ENCODE measurements at regions not wholly inside any gene's neighbourhood (a gene's known extent, or its start where the extent isn't known, plus 50 kb on each side); places are given as distances from the start of the nearest gene placed in this dataset.

GRCh38 chr4:23194751-23195150 lies 502.0 kb downstream of the GBA3 start:
- Histone ChIP-seq H3K23ac (ENCODE audit: insufficient read length, low read depth, low read length) (no peak overlapping the region), H3K4me1 (ENCODE audit: insufficient read depth, low read length) (no peaks in the 10 kb centered on the region; the same call in 1 of the 2 replicates), H3K79me2 (ENCODE audit: insufficient read depth, low read length) (no peaks in the 10 kb centered on the region), H2BK12ac (ENCODE audit: insufficient read length, low read depth, low read length) (no peak overlapping the region), H2BK15ac (ENCODE audit: low read depth, low read length) (no peak overlapping the region), H3K79me1 (ENCODE audit: insufficient read depth, low read depth, low read length, poor library complexity, severe bottlenecking) (no peaks in the 10 kb centered on the region), H4K5ac (ENCODE audit: insufficient read length, low read depth, low read length) (no peak overlapping the region), H2BK5ac (ENCODE audit: insufficient read length, low read length) (no peak overlapping the region), H3T11ph (ENCODE audit: low read length) (no peak overlapping the region), H4K8ac (replicated peaks; ENCODE audit: insufficient read length, low read depth, low read length) (no peak overlapping the region), H2AK5ac (ENCODE audit: insufficient read length, low read length) (no peak overlapping the region), H3K4ac (ENCODE audit: low read depth, low read length) (no peak overlapping the region), H4K20me1 (ENCODE audit: control insufficient read depth, insufficient read depth, insufficient read length) (no peaks in the 10 kb centered on the region), H3K23me2 (ENCODE audit: insufficient read length, low read depth, low read length, poor library complexity, severe bottlenecking) (no peaks in the 10 kb centered on the region), H2BK120ac (ENCODE audit: low read depth, low read length, poor library complexity, severe bottlenecking) (no peak overlapping the region), H3K9ac (ENCODE audit: extremely low read depth, insufficient read length, low read length) (no peak overlapping the region), H3K18ac (ENCODE audit: insufficient read length, low read depth, low read length) (no peak overlapping the region), H4K91ac (ENCODE audit: insufficient read length, low read depth, low read length) (no peak overlapping the region), H2BK20ac (ENCODE audit: low read depth, low read length, poor library complexity, severe bottlenecking) (no peak overlapping the region), H2AFZ (ENCODE audit: low read length) (no peak overlapping the region), H3K56ac (ENCODE audit: insufficient read length, low read depth, low read length) (no peak overlapping the region), H3K9me3 (ENCODE audit: control insufficient read depth, low read depth, low read length) (no peaks in the 10 kb centered on the region), H3K4me2 (ENCODE audit: insufficient read depth, insufficient read length, low read length) (no peak overlapping the region), H3K27me3 (ENCODE audit: insufficient read depth, low read length) (no peaks in the 10 kb centered on the region), H3K27ac (ENCODE audit: insufficient read length, low read depth, low read length) (no peak overlapping the region), H3K14ac (ENCODE audit: insufficient read depth, low read length) (no peak overlapping the region)
- no peaks in the 10 kb centered on the region for H3K27me3 Mint-ChIP-seq (ENCODE audit: low read depth)
- H3K36me3 Mint-ChIP-seq (ENCODE audit: insufficient read depth in 1 of 3, low read depth in 3 of 3) = peaks cover 0 to 4% (median 1%) of the 10 kb centered on the region in 3 experiments; a peak in 1 of 7 replicates
- no peak for DNase-seq
- H3K4me1 Mint-ChIP-seq = peaks cover 31% of the 10 kb centered on the region in 2 experiments
- peaks cover 0 to 2% of the 10 kb centered on the region in 2 experiments; a peak in 4 of 5 replicates for H3K9me3 Mint-ChIP-seq
- no peak overlapping the region for H3K27ac Mint-ChIP-seq
- no peak overlapping the region for H3K4me3 Mint-ChIP-seq
- no peak for TF ChIP-seq CTCF (conservative IDR thresholded peaks at IDR 0.05)
